IMR-90 (cell line): ENCODE measurements at regions not wholly inside any gene's neighbourhood (a gene's known extent, or its start where the extent isn't known, plus 50 kb on each side); places are given as distances from the start of the nearest gene placed in this dataset.

Experiments used
- BHLHE40 ChIP-seq: fragments of 150-350 bp; IDR thresholded peaks from 2 replicates; pipeline ENCODE4 v1.6.1; 2016; ENCODE audit warnings: mild to moderate bottlenecking, low read depth, low read length
- MAFK ChIP-seq: IDR thresholded peaks from 2 replicates; pipeline ENCODE4 v1.6.1; 2012; ENCODE audit warnings: low read depth, low read length, improper control_type of control experiment
- MAZ ChIP-seq: IDR thresholded peaks from 2 replicates; pipeline ENCODE4 v1.6.1; 2012; ENCODE audit warnings: low read depth, mild to moderate bottlenecking, low read length, improper control_type of control experiment, moderate library complexity, borderline replicate concordance
- POLR2A ChIP-seq: IDR thresholded peaks from 2 replicates; pipeline ENCODE4 v1.6.1; 2012; ENCODE audit warnings: mild to moderate bottlenecking, low read depth, low read length
- RCOR1 ChIP-seq: IDR thresholded peaks from 2 replicates; pipeline ENCODE4 v1.6.1; 2012; ENCODE audit warnings: mild to moderate bottlenecking, low read length, improper control_type of control experiment; ENCODE audit not compliant: insufficient replicate concordance
- TF ChIP-seq, protein P1 (sequence below): conservative IDR thresholded peaks from 2 replicates; pipeline ENCODE4 v1.5.1; 2012; ENCODE audit warnings: mild to moderate bottlenecking, low read depth, low read length, improper control_type of control experiment
- TF ChIP-seq, protein P2 (sequence below): fragments of 150-350 bp; IDR thresholded peaks from 2 replicates; pipeline ENCODE4 v1.6.1; 2017; ENCODE audit warnings: mild to moderate bottlenecking, antibody characterized with exemption, low read length, low read depth

DNA sequence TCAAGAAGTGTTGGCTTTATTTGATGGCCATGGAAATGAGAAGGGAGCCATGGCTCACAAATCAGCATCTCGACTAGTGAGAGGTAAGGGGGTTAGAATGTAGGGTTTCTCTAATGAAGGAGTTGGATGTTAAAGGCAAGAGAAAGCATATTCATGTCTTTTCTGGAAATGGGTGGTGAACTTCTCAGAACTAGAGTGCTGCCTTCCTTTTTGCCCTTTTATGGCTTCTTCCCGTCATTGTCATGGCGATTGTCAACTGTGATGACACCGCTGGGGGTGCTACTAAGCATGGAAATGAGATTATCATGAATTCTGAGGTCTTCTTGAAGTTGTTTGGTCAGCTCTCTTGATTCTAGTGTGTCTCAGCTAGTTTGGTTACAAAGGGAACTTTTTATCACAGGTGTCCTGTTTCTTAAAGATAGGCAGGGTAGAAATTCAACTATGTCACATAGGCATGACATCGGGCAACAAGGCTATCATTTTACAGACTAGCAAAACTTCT lies 180.4 kb downstream of the LIG4 start:
- TF ChIP-seq BHLHE40 (no peak), POLR2A (no peak), MAZ (no peak), MAFK (no peak), RCOR1 (no peak)
- TF ChIP-seq, protein P1, sequence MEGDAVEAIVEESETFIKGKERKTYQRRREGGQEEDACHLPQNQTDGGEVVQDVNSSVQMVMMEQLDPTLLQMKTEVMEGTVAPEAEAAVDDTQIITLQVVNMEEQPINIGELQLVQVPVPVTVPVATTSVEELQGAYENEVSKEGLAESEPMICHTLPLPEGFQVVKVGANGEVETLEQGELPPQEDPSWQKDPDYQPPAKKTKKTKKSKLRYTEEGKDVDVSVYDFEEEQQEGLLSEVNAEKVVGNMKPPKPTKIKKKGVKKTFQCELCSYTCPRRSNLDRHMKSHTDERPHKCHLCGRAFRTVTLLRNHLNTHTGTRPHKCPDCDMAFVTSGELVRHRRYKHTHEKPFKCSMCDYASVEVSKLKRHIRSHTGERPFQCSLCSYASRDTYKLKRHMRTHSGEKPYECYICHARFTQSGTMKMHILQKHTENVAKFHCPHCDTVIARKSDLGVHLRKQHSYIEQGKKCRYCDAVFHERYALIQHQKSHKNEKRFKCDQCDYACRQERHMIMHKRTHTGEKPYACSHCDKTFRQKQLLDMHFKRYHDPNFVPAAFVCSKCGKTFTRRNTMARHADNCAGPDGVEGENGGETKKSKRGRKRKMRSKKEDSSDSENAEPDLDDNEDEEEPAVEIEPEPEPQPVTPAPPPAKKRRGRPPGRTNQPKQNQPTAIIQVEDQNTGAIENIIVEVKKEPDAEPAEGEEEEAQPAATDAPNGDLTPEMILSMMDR, result no peak
- TF ChIP-seq, protein P2, sequence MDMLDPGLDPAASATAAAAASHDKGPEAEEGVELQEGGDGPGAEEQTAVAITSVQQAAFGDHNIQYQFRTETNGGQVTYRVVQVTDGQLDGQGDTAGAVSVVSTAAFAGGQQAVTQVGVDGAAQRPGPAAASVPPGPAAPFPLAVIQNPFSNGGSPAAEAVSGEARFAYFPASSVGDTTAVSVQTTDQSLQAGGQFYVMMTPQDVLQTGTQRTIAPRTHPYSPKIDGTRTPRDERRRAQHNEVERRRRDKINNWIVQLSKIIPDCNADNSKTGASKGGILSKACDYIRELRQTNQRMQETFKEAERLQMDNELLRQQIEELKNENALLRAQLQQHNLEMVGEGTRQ, result no peak
